ENCODE measurements at regions not wholly inside any gene's neighbourhood (a gene's known extent, or its start where the extent isn't known, plus 50 kb on each side); places are given as distances from the start of the nearest gene placed in this dataset.
A peak's percentile ranks its signal among the peaks of the same experiment; 100 is the strongest.

- no peak for FAIRE-seq
Measured at GRCh38 chr4:166498546-166498945, 625.5 kb downstream of the TLL1 start.

DNA sequence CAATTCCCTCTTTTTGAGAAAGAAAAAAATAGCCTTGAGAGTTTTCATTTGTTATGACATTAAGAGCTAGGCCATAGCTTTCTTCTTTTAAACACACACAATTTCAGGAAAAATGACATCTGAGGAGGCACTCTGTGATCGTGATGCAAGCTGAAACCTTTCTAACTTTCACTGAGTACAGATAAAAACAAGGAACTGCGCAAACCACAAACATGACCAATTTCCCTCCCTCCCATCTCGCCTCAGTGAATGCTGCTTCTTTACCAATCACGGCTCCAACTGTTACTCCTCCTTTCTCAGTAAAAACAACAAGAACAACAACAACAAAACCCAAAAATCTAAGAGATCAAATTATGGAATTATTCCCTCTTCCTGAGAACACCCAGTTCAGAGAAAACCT lies 626.8 kb downstream of the TLL1 start:
- FAIRE-seq: no peak

- FAIRE-seq: no peak
Measured at GRCh38 chr4:166501941-166502382, 628.9 kb downstream of the TLL1 start.

DNA sequence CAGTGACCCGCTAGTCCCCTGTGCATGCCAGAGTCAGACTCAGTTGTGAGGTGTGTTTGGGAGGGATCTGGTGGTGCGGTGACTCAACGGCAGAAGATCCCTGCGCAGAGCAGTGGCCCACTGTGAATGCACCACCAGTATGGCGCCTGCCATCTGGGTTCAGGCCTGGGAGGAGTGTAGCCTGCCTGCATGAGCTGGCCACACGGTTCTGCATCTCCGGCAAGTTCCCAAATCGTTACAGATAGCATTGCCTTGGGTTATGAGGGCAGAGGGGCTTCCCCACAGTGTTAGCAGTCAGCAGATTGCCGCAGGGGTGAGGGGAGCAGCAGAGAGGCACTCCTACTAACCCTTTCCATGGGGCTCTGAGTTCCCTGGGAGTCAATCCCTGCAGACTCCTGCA lies 629.6 kb downstream of the TLL1 start:
- FAIRE-seq: no peak

DNA sequence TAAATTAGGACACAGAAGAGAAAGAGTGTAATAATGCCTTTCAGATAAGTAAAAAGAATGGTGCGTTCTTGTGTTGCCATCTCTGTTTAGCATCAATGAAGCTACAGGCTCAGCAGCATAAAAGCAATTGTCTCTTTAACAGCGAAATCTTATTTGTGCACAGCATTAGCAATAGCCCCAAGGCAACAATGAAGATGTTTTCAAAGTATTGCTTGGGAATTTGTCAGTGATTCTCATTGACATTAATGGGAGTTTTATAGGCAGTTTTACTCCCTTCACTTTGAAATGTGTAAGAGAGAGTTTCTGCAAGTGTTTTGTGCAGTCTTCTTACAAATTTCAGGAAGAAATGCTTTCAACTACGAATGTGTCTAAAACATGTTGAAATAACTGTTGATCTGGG lies 633.0 kb downstream of the TLL1 start:
- FAIRE-seq: no peak

DNA sequence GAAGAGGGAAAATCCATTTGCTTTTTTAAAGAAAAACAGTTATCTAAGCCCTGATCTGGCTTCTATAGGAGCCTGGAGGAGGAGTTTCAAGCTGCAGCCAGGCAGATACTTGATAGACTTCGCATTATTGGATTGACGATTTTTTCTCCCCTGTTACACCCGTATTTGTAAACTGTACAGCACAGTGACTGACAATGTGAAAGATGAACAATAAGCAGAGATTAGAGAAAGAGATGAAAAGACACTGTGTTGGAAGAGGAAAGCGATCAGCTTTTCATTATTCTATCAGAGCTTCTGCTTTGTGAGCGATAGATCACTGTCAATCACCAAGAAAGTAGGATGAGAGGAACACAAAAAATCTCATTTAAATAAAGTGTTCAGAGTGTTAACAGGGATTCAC lies 639.2 kb downstream of the TLL1 start:
- FAIRE-seq: no peak

- no peak for FAIRE-seq
Measured at GRCh38 chr4:166518315-166518714, 645.3 kb downstream of the TLL1 start.

DNA sequence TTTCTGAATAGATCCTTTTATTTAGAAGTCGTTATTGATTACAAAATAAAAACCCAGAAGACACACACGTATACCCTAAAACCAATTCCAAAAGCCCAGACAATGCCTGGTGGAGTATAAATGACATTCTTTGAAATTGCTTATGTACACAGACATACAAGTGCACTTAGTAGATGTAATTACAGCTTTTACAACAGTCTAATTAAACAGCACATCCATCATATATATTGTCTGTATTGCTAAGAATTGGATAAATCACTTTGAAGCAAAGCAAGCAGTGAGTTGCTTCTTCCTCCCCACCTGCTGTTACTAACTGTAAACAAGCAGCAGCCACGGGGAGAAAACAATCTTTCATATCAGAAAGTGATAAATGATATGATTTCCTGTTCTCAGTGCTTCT lies 645.7 kb downstream of the TLL1 start:
- no peak for FAIRE-seq

GRCh38 chr4:166519774-166520173 lies 646.7 kb downstream of the TLL1 start:
- no peak for FAIRE-seq

DNA sequence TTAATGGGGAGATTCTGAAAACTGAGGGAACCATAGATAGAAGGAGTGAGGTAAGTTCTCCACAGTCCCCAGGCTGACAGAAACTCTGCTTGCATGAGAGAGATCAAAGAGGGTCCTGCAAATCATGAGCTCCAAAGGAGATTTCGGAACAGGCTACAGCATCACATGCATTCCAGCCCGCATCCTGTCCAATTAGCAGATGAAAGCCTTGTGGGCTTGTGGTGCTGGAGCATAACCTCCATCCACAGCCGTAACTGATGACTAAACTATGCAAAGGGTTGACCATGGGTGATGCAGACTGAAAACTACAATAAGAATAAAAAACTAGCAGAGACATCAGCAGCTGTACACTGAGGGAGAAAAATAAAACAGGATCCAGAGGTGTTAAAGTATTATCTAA lies 654.5 kb downstream of the TLL1 start:
- FAIRE-seq: no peak

GRCh38 chr4:166531703-166532102 lies 658.7 kb downstream of the TLL1 start:
- no peak for FAIRE-seq

DNA sequence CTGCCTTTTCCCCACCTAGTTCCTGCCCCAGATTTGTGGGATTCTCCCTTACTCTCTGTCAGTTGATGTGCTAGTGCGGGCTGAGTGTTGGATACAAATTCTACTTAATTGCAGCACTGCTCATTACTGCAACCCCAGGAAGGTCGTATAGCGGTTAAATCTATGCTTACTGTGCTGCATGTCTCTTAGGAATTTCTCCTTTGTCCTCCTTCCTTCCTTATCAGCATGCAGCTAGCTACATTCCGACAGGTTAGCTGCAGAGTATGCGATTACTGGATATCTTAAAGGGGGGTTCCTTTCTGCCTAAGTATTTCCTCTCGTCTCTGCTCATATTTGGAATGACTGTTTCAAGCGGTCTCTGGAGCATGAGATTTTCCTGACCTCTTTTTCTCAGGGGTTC lies 662.8 kb downstream of the TLL1 start:
- FAIRE-seq: no peak

- no peak for FAIRE-seq
Measured at GRCh38 chr4:166538491-166539005, 665.5 kb downstream of the TLL1 start.

DNA sequence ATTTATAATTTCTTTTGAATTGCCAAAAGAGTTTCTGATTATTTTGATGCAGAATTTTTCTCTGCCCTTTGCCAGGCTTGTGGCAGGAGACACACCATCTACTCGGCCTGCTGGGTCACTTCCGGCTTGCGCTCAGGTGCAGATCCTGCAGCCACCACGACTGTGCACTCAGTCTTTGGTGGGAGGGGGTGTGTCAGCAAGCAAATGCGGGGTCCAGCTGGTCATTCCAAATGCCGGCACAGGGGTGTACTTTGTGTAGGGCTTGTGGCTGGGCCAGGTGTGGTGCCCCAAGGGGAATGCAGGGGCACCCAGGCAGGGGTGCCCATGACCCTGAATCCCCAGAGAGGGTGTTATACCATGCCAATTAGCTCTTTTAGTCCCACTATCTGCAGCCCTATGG lies 673.0 kb downstream of the TLL1 start:
- FAIRE-seq: no peak

- FAIRE-seq: no peak
Measured at GRCh38 chr4:166577639-166578038, 656.7 kb downstream of the SPOCK3 start.

DNA sequence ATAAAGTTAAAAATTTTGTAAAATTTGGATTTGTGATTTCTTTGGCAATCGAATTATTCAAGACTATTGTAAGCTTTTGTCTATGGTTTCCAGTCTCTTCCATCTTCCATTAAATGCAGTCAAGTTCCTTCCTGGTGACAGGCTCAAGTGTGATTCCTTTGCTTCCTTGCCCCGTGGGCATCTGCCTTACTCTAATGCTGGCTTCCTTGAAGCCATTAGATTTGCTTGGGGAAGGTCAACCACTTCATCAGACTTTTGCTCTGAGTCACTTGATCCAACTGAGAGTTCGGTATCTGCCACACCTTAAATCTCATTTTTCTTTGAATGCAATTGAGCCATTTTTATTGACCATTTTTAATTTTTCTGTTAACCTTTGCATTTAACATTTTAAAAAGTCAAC lies 648.8 kb downstream of the SPOCK3 start:
- no peak for FAIRE-seq

GRCh38 chr4:166594326-166594946 lies 639.9 kb downstream of the SPOCK3 start:
- peak; percentile 90 for FAIRE-seq

DNA sequence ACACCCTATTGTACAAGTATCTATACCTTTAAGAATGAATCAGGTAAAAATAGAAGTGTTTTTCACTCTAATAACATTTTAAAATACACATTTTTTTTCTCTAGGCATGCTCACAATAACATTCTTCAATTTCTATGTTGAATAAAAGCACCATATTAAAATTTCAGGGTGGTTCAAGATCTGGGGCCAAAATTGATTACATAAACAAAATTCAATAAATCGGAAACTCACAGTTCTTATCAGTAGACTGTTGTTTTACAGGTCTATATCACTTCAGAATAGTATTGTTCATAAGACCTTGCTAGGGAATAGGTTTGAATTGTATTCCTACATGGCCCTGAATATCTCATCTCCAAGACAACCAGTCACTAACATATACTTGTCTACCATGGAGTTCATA lies 634.0 kb downstream of the SPOCK3 start:
- FAIRE-seq: no peak

GRCh38 chr4:166602068-166602467 lies 632.2 kb downstream of the SPOCK3 start:
- FAIRE-seq: no peak

- FAIRE-seq: no peak
Measured at GRCh38 chr4:166622425-166622977, 611.8 kb downstream of the SPOCK3 start.

- no peak for FAIRE-seq
Measured at GRCh38 chr4:166625018-166625637, 609.2 kb downstream of the SPOCK3 start.

GRCh38 chr4:166628454-166628853 lies 605.8 kb downstream of the SPOCK3 start:
- no peak for FAIRE-seq

GRCh38 chr4:166635367-166635766 lies 598.9 kb downstream of the SPOCK3 start:
- peak; percentile 70 for FAIRE-seq

- FAIRE-seq: no peak
Measured at GRCh38 chr4:166637816-166638215, 596.5 kb downstream of the SPOCK3 start.

- no peak for FAIRE-seq
Measured at GRCh38 chr4:166655231-166655630, 579.1 kb downstream of the SPOCK3 start.
